Retinal pigment epithelial cell (primary cell): ENCODE measurements at regions not wholly inside any gene's neighbourhood (a gene's known extent, or its start where the extent isn't known, plus 50 kb on each side); places are given as distances from the start of the nearest gene placed in this dataset.

Source experiments
- DNase-seq: peaks from one replicate; pipeline ENCODE4 v3.0.0-alpha.2; 2010; ENCODE audit warnings: low read depth
- H3K4me3 ChIP-seq: 2 replicates; pipeline ENCODE4 v1.5.1; 2011; ENCODE audit warnings: mild to moderate bottlenecking, low read length, control low read depth, moderate library complexity
- TF ChIP-seq, protein P1 (sequence below): conservative IDR thresholded peaks from 2 replicates; pipeline ENCODE4 v1.5.1; 2011; ENCODE audit warnings: low read depth, low read length, control low read depth, inconsistent platforms

DNA sequence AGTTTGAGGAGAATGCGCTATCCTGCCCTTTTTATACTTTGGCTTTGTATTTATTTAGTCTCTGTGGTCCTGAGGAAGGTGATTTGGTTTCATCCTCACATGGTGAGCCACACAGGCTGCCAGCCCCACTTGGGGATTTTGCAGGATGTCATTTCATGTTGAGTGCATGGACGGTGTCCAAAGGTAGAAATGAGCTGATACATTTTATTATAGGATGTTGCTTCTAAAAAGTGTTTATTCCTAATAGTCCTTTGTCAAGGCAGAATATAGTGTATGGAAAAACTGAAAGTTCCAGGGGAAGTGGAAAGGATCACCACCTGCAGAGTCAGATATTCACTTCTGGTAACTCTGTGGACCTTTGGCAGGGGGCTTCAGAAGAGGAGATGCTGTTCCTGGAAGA, 434.6 kb downstream of the CD109 start:
- no peak overlapping the region for H3K4me3 ChIP-seq
- no peak for DNase-seq
- TF ChIP-seq, protein P1, sequence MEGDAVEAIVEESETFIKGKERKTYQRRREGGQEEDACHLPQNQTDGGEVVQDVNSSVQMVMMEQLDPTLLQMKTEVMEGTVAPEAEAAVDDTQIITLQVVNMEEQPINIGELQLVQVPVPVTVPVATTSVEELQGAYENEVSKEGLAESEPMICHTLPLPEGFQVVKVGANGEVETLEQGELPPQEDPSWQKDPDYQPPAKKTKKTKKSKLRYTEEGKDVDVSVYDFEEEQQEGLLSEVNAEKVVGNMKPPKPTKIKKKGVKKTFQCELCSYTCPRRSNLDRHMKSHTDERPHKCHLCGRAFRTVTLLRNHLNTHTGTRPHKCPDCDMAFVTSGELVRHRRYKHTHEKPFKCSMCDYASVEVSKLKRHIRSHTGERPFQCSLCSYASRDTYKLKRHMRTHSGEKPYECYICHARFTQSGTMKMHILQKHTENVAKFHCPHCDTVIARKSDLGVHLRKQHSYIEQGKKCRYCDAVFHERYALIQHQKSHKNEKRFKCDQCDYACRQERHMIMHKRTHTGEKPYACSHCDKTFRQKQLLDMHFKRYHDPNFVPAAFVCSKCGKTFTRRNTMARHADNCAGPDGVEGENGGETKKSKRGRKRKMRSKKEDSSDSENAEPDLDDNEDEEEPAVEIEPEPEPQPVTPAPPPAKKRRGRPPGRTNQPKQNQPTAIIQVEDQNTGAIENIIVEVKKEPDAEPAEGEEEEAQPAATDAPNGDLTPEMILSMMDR, result no peak

DNA sequence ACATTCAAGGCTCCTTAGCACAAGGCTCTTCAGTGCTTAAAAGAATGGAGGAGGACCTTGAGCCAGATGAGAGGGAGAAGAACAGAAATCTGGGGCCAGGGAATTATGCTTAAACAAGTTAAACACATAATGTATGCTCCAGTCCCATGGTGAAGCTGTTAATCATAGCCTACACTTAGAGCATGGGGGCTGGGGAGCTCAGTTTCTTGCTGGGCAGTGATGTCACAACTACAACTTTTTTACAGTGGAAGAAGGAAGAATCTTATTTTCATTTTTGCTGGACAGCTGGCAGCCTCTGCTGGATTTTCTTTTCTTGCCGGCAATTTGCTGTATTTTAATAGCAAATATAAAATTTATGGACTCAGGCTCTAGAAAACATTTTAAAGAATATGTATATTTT, 432.5 kb downstream of the CD109 start:
- no peak for DNase-seq
- TF ChIP-seq, protein P1, result no peak
- no peak overlapping the region for H3K4me3 ChIP-seq

DNA sequence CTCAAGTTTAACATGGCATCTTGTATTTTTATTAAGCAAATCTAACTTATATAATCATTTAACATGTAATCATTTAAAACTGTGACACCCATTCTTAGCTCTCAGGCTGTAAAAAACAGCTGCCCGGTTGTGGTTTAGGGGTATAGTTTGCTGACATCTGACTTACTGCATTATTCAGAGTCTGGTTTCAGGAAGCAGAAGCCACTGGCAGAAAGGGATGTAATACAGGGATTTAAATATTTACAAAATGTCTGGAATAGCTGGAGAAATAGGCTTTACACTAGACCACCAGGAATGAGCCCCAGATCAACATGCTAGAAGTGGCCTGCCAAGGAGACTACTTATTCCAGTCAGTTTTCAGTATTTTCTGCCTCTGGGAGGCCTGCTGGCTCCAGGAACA, 421.1 kb downstream of the CD109 start:
- TF ChIP-seq, protein P1, result no peak
- no peak for DNase-seq
- no peak overlapping the region for H3K4me3 ChIP-seq

DNA sequence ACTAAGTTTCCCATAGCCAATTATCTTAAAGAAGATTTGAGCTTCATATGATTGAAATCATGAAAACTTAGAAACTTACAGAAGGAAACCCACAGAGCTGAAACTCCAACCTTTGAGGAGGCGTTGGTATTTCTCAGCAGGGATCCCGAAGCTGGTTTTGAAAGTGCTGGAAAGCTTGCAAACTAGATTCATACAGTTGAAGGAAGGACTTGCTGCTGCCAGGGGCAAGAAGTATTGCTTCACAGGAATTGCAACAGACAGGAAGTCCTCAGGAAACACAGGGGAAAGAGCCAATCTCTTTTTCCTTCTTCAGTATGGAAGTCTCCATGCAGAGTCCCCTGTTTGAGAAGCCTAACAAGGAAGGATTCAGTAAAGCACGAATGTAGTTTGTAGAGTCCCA, 419.7 kb downstream of the CD109 start:
- no peak for DNase-seq
- TF ChIP-seq, protein P1, result no peak
- H3K4me3 ChIP-seq, result no peak overlapping the region

DNA sequence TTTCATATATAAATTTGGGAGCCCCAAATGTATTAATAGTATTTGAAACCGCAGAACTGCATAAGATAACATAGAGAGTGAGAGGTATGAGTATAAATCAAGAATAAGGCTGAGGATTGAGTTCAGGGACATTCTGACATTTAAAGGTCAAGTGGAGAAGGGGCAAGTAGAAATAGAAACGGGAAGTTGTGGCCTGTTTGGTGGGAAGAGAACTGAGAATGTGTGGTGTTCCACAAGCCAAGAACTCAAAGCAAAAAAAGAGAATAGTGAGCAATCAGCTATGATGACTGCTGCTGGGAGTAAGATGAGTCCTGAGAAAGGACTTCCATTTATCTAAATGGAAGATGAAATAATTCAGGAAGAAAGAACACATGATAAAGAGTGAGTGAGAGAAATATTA, 418.4 kb downstream of the CD109 start:
- no peak overlapping the region for H3K4me3 ChIP-seq
- no peak for DNase-seq
- TF ChIP-seq, protein P1, result no peak

DNA sequence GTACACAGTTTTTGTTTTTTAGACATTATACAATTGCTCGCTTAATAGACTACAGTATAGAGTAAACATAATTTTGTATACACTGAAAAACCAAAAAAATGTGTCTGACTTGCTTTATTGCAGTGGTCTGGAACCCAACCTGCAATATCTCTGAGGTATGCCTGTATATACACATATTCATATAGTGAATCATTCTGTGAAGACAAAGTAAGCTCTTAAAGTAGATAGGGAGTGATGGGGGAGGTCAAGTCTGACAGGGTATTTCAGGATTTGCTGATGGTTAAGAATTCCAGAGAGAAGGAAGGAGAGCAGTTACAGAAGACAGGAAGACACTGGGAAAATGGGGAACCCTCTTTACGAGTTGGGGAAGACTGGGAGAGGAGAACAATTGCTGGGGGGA, 417.9 kb downstream of the CD109 start:
- no peak overlapping the region for H3K4me3 ChIP-seq
- TF ChIP-seq, protein P1, result no peak
- no peak for DNase-seq

DNA sequence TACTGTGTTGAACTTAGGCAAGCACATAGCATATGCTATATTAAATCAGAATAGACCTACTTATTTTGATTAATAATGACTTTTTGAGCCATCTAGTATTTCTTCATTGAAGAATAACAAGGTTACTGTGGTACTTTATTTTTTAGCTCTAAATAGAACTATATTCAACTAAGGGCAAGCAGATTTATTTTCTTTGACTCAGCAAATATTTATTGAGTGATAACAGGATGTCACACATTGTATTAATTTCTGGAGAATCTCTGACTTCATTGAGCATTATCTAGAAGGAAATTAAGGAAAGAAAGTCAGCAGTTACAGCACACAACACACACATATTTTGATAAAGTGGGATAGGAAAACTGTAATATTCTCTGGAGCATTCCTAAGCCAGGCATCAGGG, 407.4 kb downstream of the CD109 start:
- no peak overlapping the region for H3K4me3 ChIP-seq
- DNase-seq, result no peak
- TF ChIP-seq, protein P1, result no peak
